MM.1S (cell line): ENCODE measurements at regions not wholly inside any gene's neighbourhood (a gene's known extent, or its start where the extent isn't known, plus 50 kb on each side); places are given as distances from the start of the nearest gene placed in this dataset.

Experiments used
- DNase-seq: peaks from one replicate; pipeline ENCODE4 v3.0.0-alpha.2; 2015
- H2AFZ ChIP-seq: fragments of 300-600 bp; sonication (generic); 2 replicates; pipeline ENCODE4 v1.6.0; 2016; ENCODE audit warnings: antibody characterized with exemption, low read length
- H3F3A ChIP-seq: fragments of 300-600 bp; sonication (generic); 2 replicates; pipeline ENCODE4 v1.6.1; 2016; ENCODE audit warnings: mild to moderate bottlenecking, antibody characterized with exemption, low read length, moderate library complexity, mixed read lengths; ENCODE audit not compliant: insufficient read depth
- H3K27ac ChIP-seq: fragments of 300-600 bp; sonication (generic); 2 replicates; pipeline ENCODE4 v1.5.1; 2016; ENCODE audit warnings: mild to moderate bottlenecking, low read length
- H3K27me3 ChIP-seq: fragments of 300-600 bp; sonication (generic); replicated peaks from 2 replicates; pipeline ENCODE4 v1.6.0; 2016; ENCODE audit warnings: low read length; ENCODE audit not compliant: insufficient read depth
- H3K36me3 ChIP-seq: fragments of 300-600 bp; sonication (generic); replicated peaks from 2 replicates; pipeline ENCODE4 v1.6.1; 2016; ENCODE audit warnings: mild to moderate bottlenecking, low read length, mixed read lengths; ENCODE audit not compliant: insufficient read depth
- H3K4me1 ChIP-seq: fragments of 300-600 bp; sonication (generic); 2 replicates; pipeline ENCODE4 v1.6.1; 2016; ENCODE audit warnings: low read length, mixed read lengths
- H3K4me2 ChIP-seq: fragments of 300-600 bp; sonication (generic); 2 replicates; pipeline ENCODE4 v1.6.0; 2016; ENCODE audit warnings: low read depth, low read length
- H3K4me3 ChIP-seq: fragments of 300-600 bp; sonication (generic); 2 replicates; pipeline ENCODE4 v1.5.1; 2016; ENCODE audit warnings: low read length, mixed read lengths
- H3K79me2 ChIP-seq: fragments of 300-600 bp; sonication (generic); 2 replicates; pipeline ENCODE4 v1.6.1; 2016; ENCODE audit warnings: mixed run types, low read length, mixed read lengths
- H3K9ac ChIP-seq: fragments of 300-600 bp; sonication (generic); 2 replicates; pipeline ENCODE4 v1.6.1; 2016; ENCODE audit warnings: low read length, mixed read lengths
- H3K9me2 ChIP-seq: fragments of 300-600 bp; sonication (generic); replicated peaks from 2 replicates; pipeline ENCODE4 v1.6.1; 2016; ENCODE audit warnings: mild to moderate bottlenecking, low read length, mixed read lengths; ENCODE audit not compliant: insufficient read depth
- H3K9me3 ChIP-seq: fragments of 300-600 bp; sonication (generic); replicated peaks from 2 replicates; pipeline ENCODE4 v1.6.1; 2016; ENCODE audit warnings: mild to moderate bottlenecking, low read length, mixed read lengths; ENCODE audit not compliant: insufficient read depth
- H4K20me1 ChIP-seq: fragments of 300-600 bp; sonication (generic); 2 replicates; pipeline ENCODE4 v1.6.1; 2016; ENCODE audit warnings: mild to moderate bottlenecking, low read length, moderate library complexity, mixed read lengths; ENCODE audit not compliant: insufficient read depth
- EZH2 ChIP-seq: fragments of 300-600 bp; sonication (generic); optimal IDR thresholded peaks from 2 replicates; pipeline ENCODE3; 2017; ENCODE audit warnings: low read depth, mild to moderate bottlenecking, antibody characterized with exemption, low read length, mixed read lengths
- EZH2phosphoT487 ChIP-seq: fragments of 300-600 bp; sonication (generic); IDR thresholded peaks from 2 replicates; pipeline ENCODE4 v1.6.1; 2018; ENCODE audit warnings: antibody characterized with exemption, low read length
- TF ChIP-seq, protein P1 (sequence below): fragments of 300-600 bp; sonication (generic); IDR thresholded peaks from 2 replicates; pipeline ENCODE4 v1.5.1; 2016; ENCODE audit warnings: antibody characterized with exemption, low read length, mixed read lengths

DNA sequence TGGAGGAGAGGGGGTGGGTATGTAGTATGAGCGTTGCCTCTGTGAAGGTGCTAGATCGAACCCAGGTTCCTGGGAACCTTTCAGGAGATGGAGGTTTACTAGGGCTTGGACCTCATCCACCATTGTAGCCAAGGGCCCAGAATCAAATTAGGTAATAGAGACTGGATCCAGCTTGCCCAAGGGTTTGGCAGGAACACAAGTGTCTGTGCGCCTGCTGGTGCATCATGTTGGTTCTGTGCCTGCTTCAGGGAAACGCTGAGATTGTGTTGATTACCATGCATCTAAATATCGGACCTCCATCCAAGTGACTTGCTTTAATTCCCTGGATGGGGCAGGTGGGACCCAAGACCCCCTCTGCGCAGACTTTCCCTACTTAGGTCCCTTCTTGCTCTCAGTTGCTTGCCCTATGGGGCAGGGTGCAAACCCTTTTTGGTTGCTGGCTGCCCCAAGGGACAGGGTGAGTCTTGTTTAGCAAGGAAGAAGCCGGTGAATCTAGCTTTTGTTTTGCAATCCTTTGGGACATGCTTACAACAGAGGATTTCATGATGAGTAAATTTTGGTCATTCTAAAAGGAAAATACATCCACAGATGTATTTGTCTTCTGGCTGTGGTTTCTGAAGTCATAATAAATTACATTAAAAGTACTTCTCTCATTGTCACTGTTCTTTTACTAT, 189.8 kb upstream of the PRICKLE1 start:
- no peak for TF ChIP-seq EZH2phosphoT487
- TF ChIP-seq, protein P1, sequence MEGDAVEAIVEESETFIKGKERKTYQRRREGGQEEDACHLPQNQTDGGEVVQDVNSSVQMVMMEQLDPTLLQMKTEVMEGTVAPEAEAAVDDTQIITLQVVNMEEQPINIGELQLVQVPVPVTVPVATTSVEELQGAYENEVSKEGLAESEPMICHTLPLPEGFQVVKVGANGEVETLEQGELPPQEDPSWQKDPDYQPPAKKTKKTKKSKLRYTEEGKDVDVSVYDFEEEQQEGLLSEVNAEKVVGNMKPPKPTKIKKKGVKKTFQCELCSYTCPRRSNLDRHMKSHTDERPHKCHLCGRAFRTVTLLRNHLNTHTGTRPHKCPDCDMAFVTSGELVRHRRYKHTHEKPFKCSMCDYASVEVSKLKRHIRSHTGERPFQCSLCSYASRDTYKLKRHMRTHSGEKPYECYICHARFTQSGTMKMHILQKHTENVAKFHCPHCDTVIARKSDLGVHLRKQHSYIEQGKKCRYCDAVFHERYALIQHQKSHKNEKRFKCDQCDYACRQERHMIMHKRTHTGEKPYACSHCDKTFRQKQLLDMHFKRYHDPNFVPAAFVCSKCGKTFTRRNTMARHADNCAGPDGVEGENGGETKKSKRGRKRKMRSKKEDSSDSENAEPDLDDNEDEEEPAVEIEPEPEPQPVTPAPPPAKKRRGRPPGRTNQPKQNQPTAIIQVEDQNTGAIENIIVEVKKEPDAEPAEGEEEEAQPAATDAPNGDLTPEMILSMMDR: no peak
- TF ChIP-seq EZH2: no peak
- H3K27ac ChIP-seq: no peak overlapping the region
- H2AFZ ChIP-seq: no peak overlapping the region
- H3K79me2 ChIP-seq: no peaks in the 10 kb centered on the region
- H3K4me2 ChIP-seq: no peak overlapping the region
- no peaks in the 10 kb centered on the region for H4K20me1 ChIP-seq
- no peaks in the 10 kb centered on the region for H3K36me3 ChIP-seq
- H3K9me2 ChIP-seq: no peaks in the 10 kb centered on the region
- H3K27me3 ChIP-seq: no peaks in the 10 kb centered on the region
- H3K9me3 ChIP-seq: no peaks in the 10 kb centered on the region
- no peak overlapping the region for H3K9ac ChIP-seq
- no peak for DNase-seq
- no peaks in the 10 kb centered on the region for H3F3A ChIP-seq
- no peaks in the 10 kb centered on the region for H3K4me1 ChIP-seq
- H3K4me3 ChIP-seq: no peak overlapping the region

- Histone ChIP-seq H3K4me3 (no peak overlapping the region), H3K27me3 (no peaks in the 10 kb centered on the region), H4K20me1 (no peaks in the 10 kb centered on the region), H3K4me2 (no peak overlapping the region), H3K9me3 (no peaks in the 10 kb centered on the region), H3K36me3 (no peaks in the 10 kb centered on the region), H3K9me2 (no peaks in the 10 kb centered on the region), H3K4me1 (no peaks in the 10 kb centered on the region), H3K79me2 (no peaks in the 10 kb centered on the region), H2AFZ (no peak overlapping the region), H3K27ac (no peak overlapping the region), H3K9ac (no peak overlapping the region), H3F3A (no peaks in the 10 kb centered on the region)
- no peak for DNase-seq
- no peak for TF ChIP-seq EZH2
Measured at GRCh38 chr12:42776396-42776795, 186.8 kb upstream of the PRICKLE1 start.

DNA sequence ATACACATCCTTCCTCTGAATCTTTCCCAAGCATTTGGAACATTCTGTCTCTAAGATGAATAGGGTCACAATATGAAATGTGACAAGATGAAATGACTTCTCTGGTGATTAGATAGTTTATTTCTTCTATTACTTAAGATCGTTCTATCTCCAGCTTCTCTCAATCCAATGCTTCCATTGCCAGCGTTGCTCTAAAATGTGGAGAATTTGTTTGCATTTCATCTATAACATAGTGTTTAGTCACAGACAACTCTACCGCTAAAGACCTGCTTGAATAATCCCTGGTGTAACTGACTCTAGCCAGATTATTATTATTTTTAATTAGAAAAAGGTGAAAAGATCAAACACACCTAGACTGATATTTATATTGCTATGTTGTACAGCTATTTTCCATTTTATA, 184.7 kb upstream of the PRICKLE1 start:
- TF ChIP-seq EZH2phosphoT487: no peak
- TF ChIP-seq, protein P1: no peak
- no peak for TF ChIP-seq EZH2
- H3K9me3 ChIP-seq: no peaks in the 10 kb centered on the region
- no peaks in the 10 kb centered on the region for H3K9me2 ChIP-seq
- H3K27me3 ChIP-seq: no peaks in the 10 kb centered on the region
- no peak overlapping the region for H3K4me3 ChIP-seq
- H3K4me1 ChIP-seq: no peaks in the 10 kb centered on the region
- no peaks in the 10 kb centered on the region for H3F3A ChIP-seq
- no peaks in the 10 kb centered on the region for H4K20me1 ChIP-seq
- H2AFZ ChIP-seq: no peak overlapping the region
- no peak overlapping the region for H3K9ac ChIP-seq
- H3K36me3 ChIP-seq: no peaks in the 10 kb centered on the region
- H3K4me2 ChIP-seq: no peak overlapping the region
- no peak overlapping the region for H3K27ac ChIP-seq
- H3K79me2 ChIP-seq: no peaks in the 10 kb centered on the region
- DNase-seq: no peak

DNA sequence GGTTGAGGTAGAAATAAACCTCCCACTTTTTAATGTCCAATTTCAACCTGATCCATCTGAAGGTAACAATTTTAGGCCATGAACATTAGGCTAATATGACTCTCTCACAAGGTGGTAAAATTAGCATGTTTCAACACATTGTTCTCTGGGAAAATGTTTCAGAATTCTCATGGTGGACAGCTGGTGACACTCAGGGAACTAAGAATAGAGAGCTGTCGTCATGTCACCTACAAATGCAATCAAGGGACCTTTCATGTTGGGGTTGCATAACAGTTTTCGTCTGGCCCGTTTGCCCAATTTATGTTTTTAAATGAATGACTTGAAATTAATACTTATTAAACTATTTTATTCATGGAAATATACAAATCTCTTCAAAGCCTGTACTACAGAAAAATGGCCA, 180.7 kb upstream of the PRICKLE1 start:
- TF ChIP-seq EZH2: no peak
- TF ChIP-seq EZH2phosphoT487: no peak
- TF ChIP-seq, protein P1: no peak
- Histone ChIP-seq H3F3A (no peaks in the 10 kb centered on the region), H3K36me3 (no peaks in the 10 kb centered on the region)

More for the DNA sequence above, 180.7 kb upstream of the PRICKLE1 start:
- H4K20me1 ChIP-seq: no peaks in the 10 kb centered on the region
- no peak for DNase-seq
- no peak overlapping the region for H3K9ac ChIP-seq
- H3K9me2 ChIP-seq: no peaks in the 10 kb centered on the region
- H3K27ac ChIP-seq: no peak overlapping the region
- no peaks in the 10 kb centered on the region for H3K4me1 ChIP-seq
- H3K79me2 ChIP-seq: no peaks in the 10 kb centered on the region
- no peaks in the 10 kb centered on the region for H3K9me3 ChIP-seq
- H3K4me3 ChIP-seq: no peak overlapping the region
- no peaks in the 10 kb centered on the region for H3K27me3 ChIP-seq
- no peak overlapping the region for H3K4me2 ChIP-seq
- no peak overlapping the region for H2AFZ ChIP-seq
